Keratinocyte (primary cell): ENCODE measurements at regions not wholly inside any gene's neighbourhood (a gene's known extent, or its start where the extent isn't known, plus 50 kb on each side); places are given as distances from the start of the nearest gene placed in this dataset.

ENCODE experiments used
- EZH2 ChIP-seq: IDR thresholded peaks from one replicate; pipeline ENCODE4 v1.6.1; 2012; ENCODE audit warnings: inconsistent platforms, mild to moderate bottlenecking, low read length, moderate library complexity
- TF ChIP-seq, protein P1 (sequence below), 3 experiments: IDR thresholded peaks in 1 of 3; conservative IDR thresholded peaks in 1 of 3; optimal IDR thresholded peaks in 1 of 3; 2 replicates in 2 of 3; 3 replicates in 1 of 3; pipeline versions ENCODE3 to v1.5.1; 2011; ENCODE audit warnings: low read length in 3 of 3, mild to moderate bottlenecking in 3 of 3, moderate library complexity in 2 of 3, control low read depth in 1 of 3, inconsistent platforms in 1 of 3; ENCODE audit not compliant: insufficient read depth in 2 of 3; ENCODE audit errors: extremely low read depth in 1 of 3

DNA sequence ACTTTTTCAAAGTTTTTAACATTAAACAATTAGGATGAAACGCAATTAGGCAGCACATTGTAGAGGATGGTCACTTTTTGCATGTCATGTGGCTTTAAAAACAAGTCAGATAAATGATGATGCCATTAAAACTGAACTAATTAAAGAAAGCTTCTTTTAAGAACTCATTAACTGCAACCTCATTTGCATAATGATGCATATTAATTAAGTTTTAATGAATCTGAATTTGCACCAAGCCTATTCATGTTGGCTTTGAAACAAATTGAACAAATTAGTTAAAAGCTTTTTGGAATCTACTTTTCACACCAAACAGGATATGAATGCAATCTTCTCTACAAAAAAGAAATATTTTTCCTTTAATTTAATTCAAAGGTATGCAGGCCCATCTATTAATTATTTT, 499.0 kb downstream of the VRK1 start:
- TF ChIP-seq, protein P1, sequence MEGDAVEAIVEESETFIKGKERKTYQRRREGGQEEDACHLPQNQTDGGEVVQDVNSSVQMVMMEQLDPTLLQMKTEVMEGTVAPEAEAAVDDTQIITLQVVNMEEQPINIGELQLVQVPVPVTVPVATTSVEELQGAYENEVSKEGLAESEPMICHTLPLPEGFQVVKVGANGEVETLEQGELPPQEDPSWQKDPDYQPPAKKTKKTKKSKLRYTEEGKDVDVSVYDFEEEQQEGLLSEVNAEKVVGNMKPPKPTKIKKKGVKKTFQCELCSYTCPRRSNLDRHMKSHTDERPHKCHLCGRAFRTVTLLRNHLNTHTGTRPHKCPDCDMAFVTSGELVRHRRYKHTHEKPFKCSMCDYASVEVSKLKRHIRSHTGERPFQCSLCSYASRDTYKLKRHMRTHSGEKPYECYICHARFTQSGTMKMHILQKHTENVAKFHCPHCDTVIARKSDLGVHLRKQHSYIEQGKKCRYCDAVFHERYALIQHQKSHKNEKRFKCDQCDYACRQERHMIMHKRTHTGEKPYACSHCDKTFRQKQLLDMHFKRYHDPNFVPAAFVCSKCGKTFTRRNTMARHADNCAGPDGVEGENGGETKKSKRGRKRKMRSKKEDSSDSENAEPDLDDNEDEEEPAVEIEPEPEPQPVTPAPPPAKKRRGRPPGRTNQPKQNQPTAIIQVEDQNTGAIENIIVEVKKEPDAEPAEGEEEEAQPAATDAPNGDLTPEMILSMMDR (optimal IDR thresholded peaks at IDR 0.05 in 1 of 3, IDR thresholded peaks at IDR 0.05 in 1 of 3, conservative IDR thresholded peaks at IDR 0.05 in 1 of 3; ENCODE audit: extremely low read depth in 1 of 3, insufficient read depth in 2 of 3, low read length in 3 of 3), result no peak
- TF ChIP-seq EZH2, result no peak
